Frontal cortex (tissue), 3 donors: ENCODE measurements at regions not wholly inside any gene's neighbourhood (a gene's known extent, or its start where the extent isn't known, plus 50 kb on each side); places are given as distances from the start of the nearest gene placed in this dataset.

Experiments used
- DNase-seq, 2 donors: peaks; one replicate each; pipeline ENCODE4 v3.0.0; 2012; ENCODE audit warnings: low spot score in 2 of 2
- FAIRE-seq: peaks from 2 replicates; lab custom pipeline; 2012; peaks lifted over from hg19 to GRCh38; lab: Jason Lieb, UNC
- donor health status: control.
- donor health status: control.
- donor health status: control.

DNA sequence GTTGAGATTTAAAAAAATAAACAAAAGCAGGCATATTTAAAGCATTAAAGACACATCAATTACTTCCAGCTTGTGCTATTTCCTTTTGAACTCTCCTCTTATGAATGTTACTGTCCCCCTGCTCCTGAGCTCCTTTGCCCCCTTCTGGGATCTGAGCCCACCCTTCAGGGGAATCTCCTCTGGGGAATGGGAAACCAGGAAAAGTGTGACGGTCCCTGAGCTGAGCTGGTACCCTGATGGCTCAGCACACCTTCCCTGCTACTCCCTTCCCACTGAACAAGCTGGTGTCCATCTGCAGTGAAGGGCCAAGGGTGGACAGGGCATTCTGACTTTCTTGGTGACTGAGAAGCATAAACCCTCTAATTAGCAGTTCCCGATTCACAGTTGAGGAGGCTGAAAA is 356.3 kb downstream of the PTEN start:
- no peak for DNase-seq
- FAIRE-seq: no peak

- FAIRE-seq (no peak), DNase-seq (no peak)
Measured at GRCh38 chr10:88221010-88221973, 357.9 kb downstream of the PTEN start.

DNA sequence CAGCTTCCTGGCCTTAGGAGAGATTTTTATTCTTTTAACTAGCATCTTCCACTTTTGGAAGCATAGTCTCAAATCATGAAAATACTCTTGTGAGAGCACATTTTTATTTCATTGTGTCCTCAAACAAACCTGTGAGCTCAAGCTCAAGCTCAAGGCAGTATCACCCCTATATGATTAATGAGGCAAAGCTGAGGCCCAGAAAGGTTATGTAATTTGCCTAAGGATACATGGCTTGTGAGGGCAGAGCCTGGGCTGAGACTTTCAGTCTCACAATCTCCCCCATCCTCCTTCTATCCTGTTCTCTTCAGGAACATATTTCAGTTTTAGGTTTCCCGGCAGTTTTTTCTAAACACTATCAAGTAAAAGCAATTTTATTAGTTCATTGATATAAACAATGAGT is 359.5 kb downstream of the PTEN start:
- FAIRE-seq (no peak), DNase-seq (no peak)
